Retinal pigment epithelial cell (primary cell): ENCODE measurements at regions not wholly inside any gene's neighbourhood (a gene's known extent, or its start where the extent isn't known, plus 50 kb on each side); places are given as distances from the start of the nearest gene placed in this dataset.

Experiments
- DNase-seq: peaks from one replicate; pipeline ENCODE4 v3.0.0-alpha.2; 2010; ENCODE audit warnings: low read depth
- H3K4me3 ChIP-seq: 2 replicates; pipeline ENCODE4 v1.5.1; 2011; ENCODE audit warnings: mild to moderate bottlenecking, low read length, control low read depth, moderate library complexity
- TF ChIP-seq, protein P1 (sequence below): conservative IDR thresholded peaks from 2 replicates; pipeline ENCODE4 v1.5.1; 2011; ENCODE audit warnings: low read depth, low read length, control low read depth, inconsistent platforms

DNA sequence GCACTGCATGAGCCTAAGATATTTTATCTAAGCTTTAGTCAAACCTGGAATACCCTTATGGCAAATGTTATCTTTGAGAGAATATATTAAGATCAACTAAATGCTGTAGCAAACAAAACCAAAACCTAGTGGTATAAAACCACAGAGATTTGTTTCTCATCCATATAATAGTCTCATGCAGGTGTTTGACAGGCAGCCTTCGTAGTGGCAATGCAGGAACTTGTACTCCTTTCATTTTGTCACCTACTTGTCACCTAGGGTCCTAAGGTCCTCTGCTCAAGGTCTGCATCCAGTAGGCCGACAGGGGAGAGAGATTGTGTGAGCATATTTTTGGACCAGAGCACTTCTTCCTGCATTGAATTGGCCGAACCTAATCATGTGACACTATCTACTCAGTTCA lies 352.6 kb downstream of the GPR37 start:
- no peak overlapping the region for H3K4me3 ChIP-seq
- TF ChIP-seq, protein P1, sequence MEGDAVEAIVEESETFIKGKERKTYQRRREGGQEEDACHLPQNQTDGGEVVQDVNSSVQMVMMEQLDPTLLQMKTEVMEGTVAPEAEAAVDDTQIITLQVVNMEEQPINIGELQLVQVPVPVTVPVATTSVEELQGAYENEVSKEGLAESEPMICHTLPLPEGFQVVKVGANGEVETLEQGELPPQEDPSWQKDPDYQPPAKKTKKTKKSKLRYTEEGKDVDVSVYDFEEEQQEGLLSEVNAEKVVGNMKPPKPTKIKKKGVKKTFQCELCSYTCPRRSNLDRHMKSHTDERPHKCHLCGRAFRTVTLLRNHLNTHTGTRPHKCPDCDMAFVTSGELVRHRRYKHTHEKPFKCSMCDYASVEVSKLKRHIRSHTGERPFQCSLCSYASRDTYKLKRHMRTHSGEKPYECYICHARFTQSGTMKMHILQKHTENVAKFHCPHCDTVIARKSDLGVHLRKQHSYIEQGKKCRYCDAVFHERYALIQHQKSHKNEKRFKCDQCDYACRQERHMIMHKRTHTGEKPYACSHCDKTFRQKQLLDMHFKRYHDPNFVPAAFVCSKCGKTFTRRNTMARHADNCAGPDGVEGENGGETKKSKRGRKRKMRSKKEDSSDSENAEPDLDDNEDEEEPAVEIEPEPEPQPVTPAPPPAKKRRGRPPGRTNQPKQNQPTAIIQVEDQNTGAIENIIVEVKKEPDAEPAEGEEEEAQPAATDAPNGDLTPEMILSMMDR: no peak
- DNase-seq: no peak

DNA sequence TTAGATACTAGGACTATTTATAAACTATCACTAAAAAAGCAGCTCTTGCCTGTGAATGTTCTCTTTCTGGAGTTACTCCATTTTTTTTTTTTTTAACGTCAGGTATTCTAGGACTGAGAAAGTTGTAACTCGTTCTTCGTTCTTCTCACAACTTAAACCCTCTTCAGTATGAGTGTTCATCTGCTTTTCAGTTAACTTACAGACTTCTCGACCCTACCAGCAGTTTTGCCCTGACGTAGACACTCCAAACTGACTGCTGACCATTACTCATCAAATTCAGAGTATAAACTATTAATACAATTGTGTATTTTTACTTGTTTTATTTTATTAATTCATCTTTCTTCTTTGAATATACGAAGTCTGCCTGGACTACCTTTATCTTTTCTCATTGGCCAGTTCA lies 353.1 kb downstream of the GPR37 start:
- no peak overlapping the region for H3K4me3 ChIP-seq
- no peak for DNase-seq
- TF ChIP-seq, protein P1: no peak

DNA sequence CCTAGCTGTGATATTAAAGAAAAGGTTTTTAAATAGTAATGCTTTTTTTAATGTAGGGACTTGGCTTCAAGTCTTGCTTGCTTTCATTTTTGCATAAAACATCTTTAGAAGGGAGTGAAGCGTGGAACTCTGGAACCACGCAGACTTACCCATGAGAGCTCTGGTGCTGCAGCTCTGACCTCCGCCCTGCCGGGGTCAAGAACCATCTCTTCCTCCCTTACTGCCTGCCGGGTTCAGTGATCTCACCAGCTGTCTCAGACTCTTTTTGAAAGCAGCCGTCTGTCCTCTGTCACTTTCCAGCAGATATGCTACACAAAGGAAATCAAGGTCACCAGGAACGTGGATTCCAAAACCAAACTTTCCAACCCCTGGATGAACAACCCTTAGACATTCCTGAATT lies 353.8 kb downstream of the GPR37 start:
- H3K4me3 ChIP-seq: no peak overlapping the region
- no peak for DNase-seq
- TF ChIP-seq, protein P1: no peak

DNA sequence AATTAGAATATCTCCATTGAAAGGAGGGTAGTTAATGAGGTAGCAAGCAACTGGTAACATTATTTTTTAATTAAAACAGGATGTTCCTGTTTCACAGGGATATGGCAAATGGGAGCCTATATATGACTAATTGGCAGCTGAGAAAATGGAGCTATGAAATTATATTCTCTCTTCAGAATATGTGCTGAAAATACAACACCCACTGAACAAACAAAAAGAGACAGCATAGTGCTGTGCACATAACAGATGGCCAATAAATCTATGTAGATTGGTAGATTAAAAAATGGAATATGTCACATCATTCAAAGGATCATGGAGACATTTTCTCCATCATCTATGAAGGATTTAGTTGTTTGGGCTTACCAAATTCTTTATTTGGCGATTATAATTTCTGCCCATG lies 362.0 kb downstream of the GPR37 start:
- no peak overlapping the region for H3K4me3 ChIP-seq
- TF ChIP-seq, protein P1: no peak
- no peak for DNase-seq

DNA sequence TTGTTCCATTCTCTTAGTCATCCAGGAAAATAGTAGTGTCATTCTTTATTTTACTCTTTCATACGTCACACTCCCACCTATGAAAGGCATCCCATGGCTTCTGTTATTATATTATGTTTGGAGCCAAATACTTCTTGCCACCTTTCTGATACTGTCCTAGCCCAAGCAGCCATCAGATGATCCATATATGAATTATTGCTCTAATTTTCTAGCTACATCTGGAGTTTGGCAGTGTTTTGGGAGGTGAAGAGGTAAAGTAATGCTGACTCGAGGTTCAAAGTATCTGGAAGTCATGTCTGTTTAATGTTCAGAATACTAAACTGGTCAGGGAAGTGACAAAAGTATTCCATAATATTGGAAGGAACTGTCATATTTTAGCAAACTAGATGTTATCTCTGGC lies 362.5 kb downstream of the GPR37 start:
- TF ChIP-seq, protein P1: no peak
- DNase-seq: no peak
- no peak overlapping the region for H3K4me3 ChIP-seq

DNA sequence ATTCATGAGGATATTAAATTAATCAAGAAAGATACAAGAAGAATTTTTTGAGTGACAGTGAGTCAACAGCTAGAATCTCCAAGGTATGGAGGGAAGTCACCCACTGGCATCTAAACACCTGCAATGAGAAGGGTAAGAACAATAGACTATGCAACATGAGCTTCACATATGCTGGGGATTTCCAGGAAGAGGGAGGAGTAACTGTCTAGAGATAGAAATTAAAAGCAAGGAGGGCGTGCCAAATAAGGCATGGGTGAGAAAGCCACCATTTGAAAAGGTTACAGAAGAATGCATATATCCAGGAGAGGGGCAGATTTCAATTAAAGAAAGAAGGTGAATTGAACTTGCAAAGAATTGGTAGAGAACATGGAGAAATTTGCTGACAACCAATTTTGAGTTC lies 365.7 kb downstream of the GPR37 start:
- TF ChIP-seq, protein P1: no peak
- H3K4me3 ChIP-seq: no peak overlapping the region
- no peak for DNase-seq

DNA sequence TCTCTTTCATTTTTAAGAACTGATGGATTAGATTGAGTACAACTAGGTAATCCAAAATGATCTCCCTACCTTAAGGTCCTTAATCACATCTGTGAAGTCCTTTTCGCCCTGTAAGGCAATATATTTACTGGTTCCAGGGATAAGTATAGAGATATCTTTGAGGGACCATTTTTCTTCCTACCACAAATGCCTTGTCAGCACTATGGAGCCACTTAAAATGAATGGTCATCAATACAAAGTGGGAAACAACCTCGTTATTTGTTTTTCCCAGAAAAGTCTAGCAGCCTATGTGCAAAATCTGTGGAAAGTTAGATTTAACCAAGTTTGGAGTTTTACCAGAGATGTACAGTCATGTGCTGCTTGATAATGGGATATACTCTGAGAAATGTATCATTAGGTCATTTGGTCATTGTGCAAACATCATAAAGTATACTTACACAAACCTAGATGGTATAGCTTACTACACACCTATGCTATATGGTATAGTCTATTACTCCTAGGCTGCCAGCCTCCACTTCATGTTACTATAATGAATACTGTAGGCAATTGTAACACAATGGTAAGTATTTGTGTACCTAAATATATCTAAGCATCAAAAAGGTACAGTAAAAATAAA lies 366.2 kb upstream of the TMEM229A start:
- TF ChIP-seq, protein P1: no peak
- H3K4me3 ChIP-seq: no peak overlapping the region
- no peak for DNase-seq
